ENCODE measurements at regions not wholly inside any gene's neighbourhood (a gene's known extent, or its start where the extent isn't known, plus 50 kb on each side); places are given as distances from the start of the nearest gene placed in this dataset.

DNA sequence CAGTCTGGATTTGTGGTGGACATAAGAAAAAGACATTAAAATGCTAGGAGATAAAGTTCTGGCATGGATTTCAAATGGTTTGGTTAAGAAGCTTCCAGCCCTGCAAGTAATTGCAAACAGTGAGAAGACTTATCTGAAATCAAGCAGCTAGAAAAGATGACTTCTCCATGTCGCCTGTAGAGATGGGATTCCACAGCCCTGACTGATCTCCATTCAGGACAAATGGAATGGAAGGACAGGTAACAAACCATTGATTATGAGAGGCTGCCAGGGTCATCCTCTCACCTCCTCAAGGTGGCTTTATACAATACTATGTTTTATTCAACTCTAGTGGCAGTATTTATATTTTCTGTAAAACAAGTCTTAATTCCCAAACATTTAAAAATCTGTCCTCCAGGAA lies 237.9 kb downstream of the HLX start:
- Histone ChIP-seq H3K36me3 (no peaks in the 10 kb centered on the region), H3K27me3 (no peaks in the 10 kb centered on the region), H3K4me3 (no peak overlapping the region), H3K27ac (no peak overlapping the region), H3K9me3 (no peaks in the 10 kb centered on the region), H3K4me1 (peaks cover 0 to 10% (median 4%) of the 10 kb centered on the region in 4 donors)
- no peak for ATAC-seq (ENCODE audit: low FRiP score in 2 of 2)
- TF ChIP-seq, protein P1, sequence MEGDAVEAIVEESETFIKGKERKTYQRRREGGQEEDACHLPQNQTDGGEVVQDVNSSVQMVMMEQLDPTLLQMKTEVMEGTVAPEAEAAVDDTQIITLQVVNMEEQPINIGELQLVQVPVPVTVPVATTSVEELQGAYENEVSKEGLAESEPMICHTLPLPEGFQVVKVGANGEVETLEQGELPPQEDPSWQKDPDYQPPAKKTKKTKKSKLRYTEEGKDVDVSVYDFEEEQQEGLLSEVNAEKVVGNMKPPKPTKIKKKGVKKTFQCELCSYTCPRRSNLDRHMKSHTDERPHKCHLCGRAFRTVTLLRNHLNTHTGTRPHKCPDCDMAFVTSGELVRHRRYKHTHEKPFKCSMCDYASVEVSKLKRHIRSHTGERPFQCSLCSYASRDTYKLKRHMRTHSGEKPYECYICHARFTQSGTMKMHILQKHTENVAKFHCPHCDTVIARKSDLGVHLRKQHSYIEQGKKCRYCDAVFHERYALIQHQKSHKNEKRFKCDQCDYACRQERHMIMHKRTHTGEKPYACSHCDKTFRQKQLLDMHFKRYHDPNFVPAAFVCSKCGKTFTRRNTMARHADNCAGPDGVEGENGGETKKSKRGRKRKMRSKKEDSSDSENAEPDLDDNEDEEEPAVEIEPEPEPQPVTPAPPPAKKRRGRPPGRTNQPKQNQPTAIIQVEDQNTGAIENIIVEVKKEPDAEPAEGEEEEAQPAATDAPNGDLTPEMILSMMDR (IDR thresholded peaks at IDR 0.05), result no peak
- TF ChIP-seq POLR2A (IDR thresholded peaks at IDR 0.05) (no peak), EP300 (IDR thresholded peaks at IDR 0.05) (no peak), POLR2AphosphoS5 (IDR thresholded peaks at IDR 0.05) (no peak)
- DNase-seq, result no peak
- WGBS, 2 donors, result 87 to 90% methylated on average over 1 of the region's 1 CpG

DNA sequence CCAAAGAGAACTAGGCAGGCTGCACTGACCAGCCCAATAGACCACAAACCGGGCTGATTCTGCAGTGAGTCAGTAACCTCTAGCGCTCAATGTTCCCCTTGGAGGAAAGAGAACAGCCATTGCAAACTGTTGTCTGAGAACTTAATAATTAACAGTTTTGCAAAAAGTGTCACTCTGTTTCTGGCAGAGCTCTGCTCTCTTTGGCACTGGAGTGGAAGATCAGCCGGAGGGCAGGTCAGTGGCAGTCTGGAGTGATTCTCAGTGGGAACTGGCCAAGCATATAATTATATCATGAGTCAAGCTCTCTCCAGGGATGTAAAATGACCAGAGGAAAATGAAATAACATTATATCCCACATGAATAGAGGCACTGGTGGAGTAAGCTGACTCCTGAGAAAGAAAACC lies 238.3 kb downstream of the HLX start:
- H3K4me3 ChIP-seq, result no peak overlapping the region
- no peak overlapping the region for H3K27ac ChIP-seq
- TF ChIP-seq, protein P1 (IDR thresholded peaks at IDR 0.05), result no peak
- no peak for TF ChIP-seq POLR2AphosphoS5 (IDR thresholded peaks at IDR 0.05)
- TF ChIP-seq POLR2A (IDR thresholded peaks at IDR 0.05), result no peak
- TF ChIP-seq EP300 (IDR thresholded peaks at IDR 0.05), result no peak
- no peaks in the 10 kb centered on the region for H3K36me3 ChIP-seq
- peaks cover 0 to 10% (median 4%) of the 10 kb centered on the region in 4 donors for H3K4me1 ChIP-seq
- 38 to 45% methylated on average over 3 of the region's 3 CpGs for WGBS, 2 donors
- DNase-seq (no peak), ATAC-seq (ENCODE audit: low FRiP score in 2 of 2) (peak; percentile 66 to 87)
- no peaks in the 10 kb centered on the region for H3K9me3 ChIP-seq
- no peaks in the 10 kb centered on the region for H3K27me3 ChIP-seq

DNA sequence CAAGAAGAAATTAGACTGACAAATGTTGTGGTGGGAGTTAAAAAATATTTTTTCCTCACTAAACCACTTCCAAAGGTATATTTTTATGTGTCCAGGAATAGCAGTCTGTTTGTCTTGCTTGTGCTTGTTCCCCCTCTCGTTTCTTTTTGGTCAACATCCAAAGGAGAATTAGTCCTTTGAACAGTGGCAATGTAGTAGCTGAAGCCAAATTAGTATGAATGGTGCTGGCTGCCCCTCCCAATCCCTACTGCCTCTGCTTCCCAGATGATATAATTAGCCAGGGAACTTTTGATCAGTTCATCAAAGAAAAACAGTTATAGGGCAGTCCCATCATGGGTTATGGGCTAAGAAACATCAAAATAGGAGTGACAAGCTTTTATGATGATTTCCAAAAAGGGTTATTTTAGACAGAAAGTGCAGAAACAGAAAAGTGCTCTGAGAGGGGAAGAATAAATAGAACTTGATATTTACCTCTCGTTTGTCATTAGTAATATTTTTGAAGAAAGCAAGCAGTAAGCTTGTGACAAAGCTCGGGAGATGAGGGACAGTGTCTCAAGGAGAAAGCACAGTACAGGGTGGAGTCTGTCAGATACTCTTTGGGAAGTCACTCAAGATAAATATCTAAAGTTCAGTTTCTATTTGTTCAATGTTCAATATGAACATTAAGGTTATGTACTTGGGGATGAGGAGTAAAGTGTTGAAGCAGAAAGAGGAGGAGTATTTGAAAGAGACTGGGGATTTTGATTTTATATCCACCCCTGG lies 239.1 kb downstream of the HLX start:
- Histone ChIP-seq H3K4me3 (no peak overlapping the region), H3K36me3 (no peaks in the 10 kb centered on the region), H3K4me1 (peaks cover 0 to 10% (median 4%) of the 10 kb centered on the region in 4 donors), H3K9me3 (no peaks in the 10 kb centered on the region), H3K27ac (no peak overlapping the region), H3K27me3 (no peaks in the 10 kb centered on the region)
- ATAC-seq (ENCODE audit: low FRiP score in 2 of 2) (no peak), DNase-seq (no peak)
- no peak for TF ChIP-seq EP300 (IDR thresholded peaks at IDR 0.05)
- no peak for TF ChIP-seq POLR2A (IDR thresholded peaks at IDR 0.05)
- TF ChIP-seq, protein P1 (IDR thresholded peaks at IDR 0.05), result no peak
- no peak for TF ChIP-seq POLR2AphosphoS5 (IDR thresholded peaks at IDR 0.05)
- 43 to 51% methylated on average over 3 of the region's 3 CpGs for WGBS, 2 donors

DNA sequence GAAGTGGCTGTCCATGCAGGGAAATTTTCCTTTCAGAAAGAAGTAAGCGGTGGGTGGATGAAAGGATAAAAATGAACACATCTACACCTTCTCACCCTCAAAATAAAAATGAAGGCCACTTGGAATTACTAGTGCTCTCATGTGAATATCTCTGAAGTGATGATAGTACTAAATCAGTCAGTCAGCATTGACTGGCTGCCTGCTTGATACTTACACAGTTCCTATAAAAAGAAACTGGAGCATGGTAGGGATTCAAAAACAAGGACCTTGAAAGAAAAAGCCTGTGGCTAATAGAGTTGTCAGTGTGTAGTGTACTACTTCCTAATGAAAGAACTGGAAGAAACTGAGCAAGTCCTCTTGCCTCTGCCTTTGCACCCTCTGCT lies 239.7 kb downstream of the HLX start:
- Histone ChIP-seq H3K36me3 (no peaks in the 10 kb centered on the region), H3K27ac (no peak overlapping the region), H3K4me3 (no peak overlapping the region), H3K27me3 (no peaks in the 10 kb centered on the region), H3K9me3 (no peaks in the 10 kb centered on the region), H3K4me1 (peaks cover 0 to 10% (median 4%) of the 10 kb centered on the region in 4 donors)
- no peak for DNase-seq
- ATAC-seq (ENCODE audit: low FRiP score in 2 of 2), result no peak
- WGBS, 2 donors, result 83 to 89% methylated on average over 1 of the region's 1 CpG
- TF ChIP-seq EP300 (IDR thresholded peaks at IDR 0.05), result no peak
- TF ChIP-seq POLR2A (IDR thresholded peaks at IDR 0.05), result no peak

DNA sequence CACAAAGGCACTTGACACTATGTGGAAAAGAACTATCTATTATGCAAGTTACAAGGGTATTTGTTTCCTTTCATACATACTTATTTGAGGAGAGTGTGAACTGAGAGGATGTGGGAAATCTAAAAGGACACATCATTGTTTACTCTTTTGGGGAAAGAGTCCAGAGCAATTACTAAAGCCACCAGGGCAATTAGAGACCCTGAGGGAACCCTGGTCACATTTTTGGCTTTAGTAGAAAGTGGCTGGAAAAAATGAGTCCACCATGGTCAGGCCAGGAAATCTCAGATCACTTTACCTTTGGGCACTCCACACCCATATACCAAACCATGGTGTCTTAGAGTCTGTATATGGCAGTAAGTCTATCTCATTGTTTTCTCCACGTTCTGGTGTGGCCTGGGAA lies 243.3 kb downstream of the HLX start:
- TF ChIP-seq, protein P1 (IDR thresholded peaks at IDR 0.05), result no peak
- TF ChIP-seq POLR2AphosphoS5 (IDR thresholded peaks at IDR 0.05) (no peak), EP300 (IDR thresholded peaks at IDR 0.05) (no peak), POLR2A (IDR thresholded peaks at IDR 0.05) (no peak)
- Histone ChIP-seq H3K27ac (no peak overlapping the region), H3K27me3 (no peaks in the 10 kb centered on the region), H3K9me3 (no peaks in the 10 kb centered on the region), H3K4me3 (no peak overlapping the region), H3K36me3 (no peaks in the 10 kb centered on the region), H3K4me1 (peaks cover 0 to 10% (median 4%) of the 10 kb centered on the region in 4 donors)
- 47 to 67% methylated on average over 1 of the region's 1 CpG for WGBS, 2 donors
- DNase-seq (no peak), ATAC-seq (ENCODE audit: low FRiP score in 2 of 2) (no peak)

Data from upper lobe of left lung (tissue), 6 donors.